ENCODE measurements at regions not wholly inside any gene's neighbourhood (a gene's known extent, or its start where the extent isn't known, plus 50 kb on each side); places are given as distances from the start of the nearest gene placed in this dataset.
"Not testable (repeated sequence)": the region's sequence is repeated elsewhere in the genome, so short reads cannot be mapped to it uniquely, and the experiment has no call there.

DNA sequence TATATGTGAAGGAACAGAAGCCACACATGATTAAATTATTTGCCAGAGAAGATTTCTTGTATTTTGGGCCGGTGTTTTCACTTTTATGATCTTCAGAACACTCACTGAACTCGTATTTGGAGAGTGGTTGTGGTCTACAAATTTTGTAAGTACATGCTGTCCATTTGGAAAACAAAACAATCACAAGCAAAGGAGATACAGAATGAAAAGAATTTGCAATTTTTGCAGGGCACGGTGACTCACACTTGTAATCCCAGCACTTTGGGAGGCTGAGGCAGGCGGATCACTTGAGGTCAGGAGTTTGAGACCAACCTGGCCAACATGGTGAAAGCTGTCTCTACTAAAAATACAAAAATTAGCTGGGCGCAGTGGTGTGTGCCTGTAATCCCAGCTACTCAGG, 282.0 kb downstream of the C1D start:
- not testable (repeated sequence) for H2BK5ac ChIP-seq (ENCODE audit: low read length); H3K9ac ChIP-seq (ENCODE audit: low read depth, low read length, poor library complexity); H3K9me3 ChIP-seq (replicated peaks in 1 of 2; ENCODE audit: control insufficient read depth in 2 of 2, insufficient read depth in 1 of 2, low read depth in 1 of 2, low read length in 2 of 2); H2BK12ac ChIP-seq (ENCODE audit: low read length); DNase-seq (ENCODE audit: low spot score); H3K36me3 ChIP-seq (replicated peaks in 1 of 2; ENCODE audit: control insufficient read depth in 2 of 2, insufficient read depth in 2 of 2, low read length in 2 of 2); H3K4me2 ChIP-seq (ENCODE audit: insufficient read depth, low read length, poor library complexity, severe bottlenecking); H2AFZ ChIP-seq (ENCODE audit: low read length); H3K18ac ChIP-seq (ENCODE audit: low read length); H2AK5ac ChIP-seq (ENCODE audit: low read depth, low read length); H3K79me1 ChIP-seq (ENCODE audit: low read depth, low read length); H2BK15ac ChIP-seq (ENCODE audit: low read length); H3K27ac ChIP-seq (replicated peaks; ENCODE audit: low read length); H3K4me3 ChIP-seq (ENCODE audit: low read length in 2 of 2); H2BK120ac ChIP-seq (ENCODE audit: low read depth, low read length); H3K4me1 ChIP-seq (ENCODE audit: control insufficient read depth in 2 of 2, insufficient read depth in 1 of 2, low read depth in 1 of 2, low read length in 2 of 2); H3K4ac ChIP-seq (ENCODE audit: low read length); H4K91ac ChIP-seq (ENCODE audit: low read depth, low read length, poor library complexity); H3K14ac ChIP-seq (ENCODE audit: low read length); H3K27me3 ChIP-seq (ENCODE audit: control insufficient read depth in 3 of 3, insufficient read depth in 3 of 3, low read depth in 1 of 3, low read length in 3 of 3); H3K23ac ChIP-seq (ENCODE audit: low read depth, low read length, poor library complexity); H4K8ac ChIP-seq (ENCODE audit: low read depth, low read length)
- WGBS, 2 donors (ENCODE audit: extremely low coverage in 2 of 2, insufficient read length in 2 of 2, insufficient replicate concordance in 1 of 2) = no CpG with 5 or more reads among the region's 5 CpGs

- no peak for DNase-seq (ENCODE audit: low spot score)
- Histone ChIP-seq H3K4me3 (ENCODE audit: low read length in 2 of 2) (no peak overlapping the region), H2BK12ac (ENCODE audit: low read length) (no peak overlapping the region), H3K18ac (ENCODE audit: low read length) (no peak overlapping the region), H3K27me3 (ENCODE audit: control insufficient read depth in 3 of 3, insufficient read depth in 3 of 3, low read depth in 1 of 3, low read length in 3 of 3) (no peaks in the 10 kb centered on the region), H3K4me1 (ENCODE audit: control insufficient read depth in 2 of 2, insufficient read depth in 1 of 2, low read depth in 1 of 2, low read length in 2 of 2) (no peaks in the 10 kb centered on the region), H3K4me2 (ENCODE audit: insufficient read depth, low read length, poor library complexity, severe bottlenecking) (no peak overlapping the region), H3K9me3 (replicated peaks in 1 of 2; ENCODE audit: control insufficient read depth in 2 of 2, insufficient read depth in 1 of 2, low read depth in 1 of 2, low read length in 2 of 2) (no peaks in the 10 kb centered on the region), H2BK15ac (ENCODE audit: low read length) (no peak overlapping the region), H2AK5ac (ENCODE audit: low read depth, low read length) (no peak overlapping the region), H3K23ac (ENCODE audit: low read depth, low read length, poor library complexity) (no peak overlapping the region), H3K27ac (replicated peaks; ENCODE audit: low read length) (no peak overlapping the region), H3K4ac (ENCODE audit: low read length) (no peak overlapping the region), H3K36me3 (replicated peaks in 1 of 2; ENCODE audit: control insufficient read depth in 2 of 2, insufficient read depth in 2 of 2, low read length in 2 of 2) (no peaks in the 10 kb centered on the region), H4K91ac (ENCODE audit: low read depth, low read length, poor library complexity) (no peak overlapping the region), H3K14ac (ENCODE audit: low read length) (no peak overlapping the region), H2BK120ac (ENCODE audit: low read depth, low read length) (no peak overlapping the region), H2AFZ (ENCODE audit: low read length) (no peak overlapping the region), H3K9ac (ENCODE audit: low read depth, low read length, poor library complexity) (no peak overlapping the region), H2BK5ac (ENCODE audit: low read length) (no peak overlapping the region), H4K8ac (ENCODE audit: low read depth, low read length) (no peak overlapping the region), H3K79me1 (ENCODE audit: low read depth, low read length) (no peaks in the 10 kb centered on the region)
- no CpG with 5 or more reads among the region's 4 CpGs for WGBS, 2 donors (ENCODE audit: extremely low coverage in 2 of 2, insufficient read length in 2 of 2, insufficient replicate concordance in 1 of 2)
Observed at GRCh38 chr2:67782443-67782842, 280.4 kb downstream of the C1D start.

DNA sequence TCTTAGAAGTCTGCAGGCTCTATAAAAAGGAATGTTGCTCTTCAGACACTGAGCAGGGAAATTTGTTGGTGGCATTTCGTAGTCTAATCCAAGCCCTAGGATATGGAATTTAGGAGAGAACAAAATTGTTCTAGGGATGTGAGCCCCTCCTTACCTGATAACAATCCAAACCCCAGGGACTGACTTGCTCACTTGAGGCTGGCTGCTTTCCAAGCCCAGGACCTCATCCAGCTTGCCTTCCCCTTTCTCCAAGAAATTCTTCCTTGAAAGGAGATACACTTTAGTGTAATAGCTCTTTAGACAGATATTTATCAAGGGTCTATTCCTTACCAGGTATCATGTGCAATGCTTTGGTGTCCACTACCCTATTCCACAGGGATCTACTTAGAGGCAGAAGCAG, 279.8 kb downstream of the C1D start:
- Histone ChIP-seq H3K27me3 (ENCODE audit: control insufficient read depth in 3 of 3, insufficient read depth in 3 of 3, low read depth in 1 of 3, low read length in 3 of 3) (no peaks in the 10 kb centered on the region), H3K18ac (ENCODE audit: low read length) (no peak overlapping the region), H3K14ac (ENCODE audit: low read length) (no peak overlapping the region), H3K9me3 (replicated peaks in 1 of 2; ENCODE audit: control insufficient read depth in 2 of 2, insufficient read depth in 1 of 2, low read depth in 1 of 2, low read length in 2 of 2) (no peaks in the 10 kb centered on the region), H2AK5ac (ENCODE audit: low read depth, low read length) (no peak overlapping the region), H4K91ac (ENCODE audit: low read depth, low read length, poor library complexity) (no peak overlapping the region), H3K4me3 (ENCODE audit: low read length in 2 of 2) (no peak overlapping the region), H2BK12ac (ENCODE audit: low read length) (no peak overlapping the region), H3K9ac (ENCODE audit: low read depth, low read length, poor library complexity) (no peak overlapping the region), H2BK120ac (ENCODE audit: low read depth, low read length) (no peak overlapping the region), H2BK5ac (ENCODE audit: low read length) (no peak overlapping the region), H3K36me3 (replicated peaks in 1 of 2; ENCODE audit: control insufficient read depth in 2 of 2, insufficient read depth in 2 of 2, low read length in 2 of 2) (no peaks in the 10 kb centered on the region), H3K4me2 (ENCODE audit: insufficient read depth, low read length, poor library complexity, severe bottlenecking) (no peak overlapping the region), H4K8ac (ENCODE audit: low read depth, low read length) (no peak overlapping the region), H3K4ac (ENCODE audit: low read length) (no peak overlapping the region), H3K23ac (ENCODE audit: low read depth, low read length, poor library complexity) (no peak overlapping the region), H3K79me1 (ENCODE audit: low read depth, low read length) (no peaks in the 10 kb centered on the region), H3K27ac (replicated peaks; ENCODE audit: low read length) (no peak overlapping the region), H2BK15ac (ENCODE audit: low read length) (no peak overlapping the region), H3K4me1 (ENCODE audit: control insufficient read depth in 2 of 2, insufficient read depth in 1 of 2, low read depth in 1 of 2, low read length in 2 of 2) (no peaks in the 10 kb centered on the region), H2AFZ (ENCODE audit: low read length) (no peak overlapping the region)
- WGBS, 2 donors (ENCODE audit: extremely low coverage in 2 of 2, insufficient read length in 2 of 2, insufficient replicate concordance in 1 of 2) = no CpG with 5 or more reads among the region's 1 CpG
- DNase-seq (ENCODE audit: low spot score) = no peak

DNA sequence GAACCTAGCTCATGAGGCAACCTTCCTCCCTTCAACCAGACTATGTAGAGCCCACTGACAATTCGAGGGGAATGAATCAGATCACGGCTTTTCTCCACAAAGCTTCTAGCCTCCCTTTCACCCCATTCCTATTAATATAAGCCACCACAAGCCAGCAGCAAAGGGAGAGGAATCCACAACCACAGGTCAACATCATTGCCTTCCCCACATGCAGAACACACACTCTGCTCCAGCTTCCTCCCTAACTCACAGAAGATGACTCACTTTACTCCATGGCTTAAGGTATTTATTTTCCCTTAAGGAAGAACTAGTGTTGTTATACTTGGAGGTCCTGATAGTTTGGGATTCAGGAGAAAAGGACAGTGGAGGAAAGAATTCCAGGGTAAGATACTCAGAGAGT, 272.2 kb downstream of the C1D start:
- WGBS, 2 donors (ENCODE audit: extremely low coverage in 2 of 2, insufficient read length in 2 of 2, insufficient replicate concordance in 1 of 2) = no CpG with 5 or more reads among the region's 2 CpGs
- no peak for DNase-seq (ENCODE audit: low spot score)
- Histone ChIP-seq H3K27ac (replicated peaks; ENCODE audit: low read length) (no peak overlapping the region), H2BK15ac (ENCODE audit: low read length) (no peak overlapping the region), H2BK12ac (ENCODE audit: low read length) (no peak overlapping the region), H3K14ac (ENCODE audit: low read length) (no peak overlapping the region), H3K36me3 (replicated peaks in 1 of 2; ENCODE audit: control insufficient read depth in 2 of 2, insufficient read depth in 2 of 2, low read length in 2 of 2) (no peaks in the 10 kb centered on the region), H2BK5ac (ENCODE audit: low read length) (no peak overlapping the region), H4K91ac (ENCODE audit: low read depth, low read length, poor library complexity) (no peak overlapping the region), H3K23ac (ENCODE audit: low read depth, low read length, poor library complexity) (no peak overlapping the region), H3K27me3 (ENCODE audit: control insufficient read depth in 3 of 3, insufficient read depth in 3 of 3, low read depth in 1 of 3, low read length in 3 of 3) (no peaks in the 10 kb centered on the region), H3K18ac (ENCODE audit: low read length) (no peak overlapping the region), H3K9ac (ENCODE audit: low read depth, low read length, poor library complexity) (no peak overlapping the region), H2AK5ac (ENCODE audit: low read depth, low read length) (no peak overlapping the region), H3K9me3 (replicated peaks in 1 of 2; ENCODE audit: control insufficient read depth in 2 of 2, insufficient read depth in 1 of 2, low read depth in 1 of 2, low read length in 2 of 2) (no peaks in the 10 kb centered on the region), H3K4me3 (ENCODE audit: low read length in 2 of 2) (no peak overlapping the region), H3K4me1 (ENCODE audit: control insufficient read depth in 2 of 2, insufficient read depth in 1 of 2, low read depth in 1 of 2, low read length in 2 of 2) (no peaks in the 10 kb centered on the region), H2BK120ac (ENCODE audit: low read depth, low read length) (no peak overlapping the region), H4K8ac (ENCODE audit: low read depth, low read length) (no peak overlapping the region), H2AFZ (ENCODE audit: low read length) (no peak overlapping the region), H3K79me1 (ENCODE audit: low read depth, low read length) (no peaks in the 10 kb centered on the region), H3K4ac (ENCODE audit: low read length) (no peak overlapping the region), H3K4me2 (ENCODE audit: insufficient read depth, low read length, poor library complexity, severe bottlenecking) (no peak overlapping the region)
